ENCODE measurements at regions not wholly inside any gene's neighbourhood (a gene's known extent, or its start where the extent isn't known, plus 50 kb on each side); places are given as distances from the start of the nearest gene placed in this dataset.

DNA sequence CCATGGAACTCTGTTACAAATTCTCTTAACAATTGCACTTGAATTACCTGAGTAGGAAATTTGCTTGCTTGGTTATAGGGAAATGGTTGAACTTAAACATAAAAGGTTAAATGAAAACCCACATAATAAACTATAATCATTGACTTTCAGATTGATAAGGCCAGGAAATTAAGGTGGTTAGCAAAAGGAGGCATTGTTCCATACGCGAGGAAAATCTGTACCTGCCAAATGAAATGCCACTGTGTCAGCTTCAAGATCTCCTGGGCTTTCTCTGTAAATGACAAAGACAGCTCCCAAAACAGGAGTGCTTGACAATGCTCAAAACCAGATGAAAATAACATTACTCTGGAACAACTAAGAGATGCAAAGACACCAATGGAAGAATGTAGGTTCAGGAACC, 125.5 kb upstream of the KLF3 start:
- Mint-ChIP-seq H3K36me3 (ENCODE audit: low read depth) (no peaks in the 10 kb centered on the region), H3K27ac (no peak overlapping the region), H3K27me3 (no peaks in the 10 kb centered on the region), H3K4me3 (no peak overlapping the region), H3K9me3 (no peaks in the 10 kb centered on the region), H3K4me1 (ENCODE audit: low read depth) (no peaks in the 10 kb centered on the region)
- Histone ChIP-seq H3K27me3 (ENCODE audit: control insufficient read depth in 1 of 2, insufficient read depth in 2 of 2, low read length in 2 of 2) (no peaks in the 10 kb centered on the region), H3K9me3 (ENCODE audit: control insufficient read depth in 1 of 2, insufficient read depth in 1 of 2, low read length in 2 of 2) (no peaks in the 10 kb centered on the region), H3K4me1 (ENCODE audit: insufficient read depth, low read length) (no peaks in the 10 kb centered on the region), H3K4me3 (ENCODE audit: low read length) (no peak overlapping the region), H3K27ac (ENCODE audit: low read depth in 1 of 2, low read length in 2 of 2) (no peak overlapping the region), H3K36me3 (ENCODE audit: insufficient read depth, low read length) (no peaks in the 10 kb centered on the region)
- TF ChIP-seq, protein P1, sequence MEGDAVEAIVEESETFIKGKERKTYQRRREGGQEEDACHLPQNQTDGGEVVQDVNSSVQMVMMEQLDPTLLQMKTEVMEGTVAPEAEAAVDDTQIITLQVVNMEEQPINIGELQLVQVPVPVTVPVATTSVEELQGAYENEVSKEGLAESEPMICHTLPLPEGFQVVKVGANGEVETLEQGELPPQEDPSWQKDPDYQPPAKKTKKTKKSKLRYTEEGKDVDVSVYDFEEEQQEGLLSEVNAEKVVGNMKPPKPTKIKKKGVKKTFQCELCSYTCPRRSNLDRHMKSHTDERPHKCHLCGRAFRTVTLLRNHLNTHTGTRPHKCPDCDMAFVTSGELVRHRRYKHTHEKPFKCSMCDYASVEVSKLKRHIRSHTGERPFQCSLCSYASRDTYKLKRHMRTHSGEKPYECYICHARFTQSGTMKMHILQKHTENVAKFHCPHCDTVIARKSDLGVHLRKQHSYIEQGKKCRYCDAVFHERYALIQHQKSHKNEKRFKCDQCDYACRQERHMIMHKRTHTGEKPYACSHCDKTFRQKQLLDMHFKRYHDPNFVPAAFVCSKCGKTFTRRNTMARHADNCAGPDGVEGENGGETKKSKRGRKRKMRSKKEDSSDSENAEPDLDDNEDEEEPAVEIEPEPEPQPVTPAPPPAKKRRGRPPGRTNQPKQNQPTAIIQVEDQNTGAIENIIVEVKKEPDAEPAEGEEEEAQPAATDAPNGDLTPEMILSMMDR (IDR thresholded peaks at IDR 0.05) = no peak
- DNase-seq = no peak
- no peak for ATAC-seq (ENCODE audit: poor library complexity)
- ChIA-PET POLR2A (interaction anchor here (0.6 to 1.2 kb wide), 3 partner anchors 9 to 989 kb away, joined by 3 read pairs; no protein-coding TSS in a partner anchor), CTCF (no interaction called here)
- intact Hi-C loops (cut with DNase I, micrococcal nuclease) = no loop called here

DNA sequence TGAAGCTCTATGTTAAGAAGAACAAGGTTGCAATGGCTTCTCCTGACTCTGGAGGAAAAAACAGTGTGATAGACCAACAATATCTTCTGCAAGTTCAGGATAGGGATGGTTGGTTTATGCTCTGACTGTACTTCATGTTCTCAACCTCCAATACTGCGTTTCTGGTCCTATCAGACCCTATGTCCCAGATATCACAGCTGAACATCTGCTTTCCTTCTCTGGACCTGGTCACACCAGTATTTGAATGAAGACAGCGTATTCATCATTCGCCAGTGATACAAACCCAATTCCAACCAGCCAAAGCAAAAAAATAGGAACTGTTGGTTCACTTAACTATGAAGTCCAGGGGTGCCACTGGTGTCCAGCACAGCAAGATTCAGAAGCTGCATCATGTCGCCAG, 124.5 kb upstream of the KLF3 start:
- H3K9me3 Mint-ChIP-seq = no peaks in the 10 kb centered on the region
- intact Hi-C loops (cut with DNase I, micrococcal nuclease) = no loop called here
- no peaks in the 10 kb centered on the region for H3K4me1 Mint-ChIP-seq (ENCODE audit: low read depth)
- H3K27ac ChIP-seq (ENCODE audit: low read depth in 1 of 2, low read length in 2 of 2) = no peak overlapping the region
- no peaks in the 10 kb centered on the region for H3K36me3 Mint-ChIP-seq (ENCODE audit: low read depth)
- CTCF ChIA-PET = no interaction called here
- no peak overlapping the region for H3K27ac Mint-ChIP-seq
- H3K27me3 ChIP-seq (ENCODE audit: control insufficient read depth in 1 of 2, insufficient read depth in 2 of 2, low read length in 2 of 2) = no peaks in the 10 kb centered on the region
- no peak overlapping the region for H3K4me3 ChIP-seq (ENCODE audit: low read length)
- H3K4me1 ChIP-seq (ENCODE audit: insufficient read depth, low read length) = no peaks in the 10 kb centered on the region
- no peak for DNase-seq
- POLR2A ChIA-PET = interaction anchor here (0.6 to 1.2 kb wide), 2 partner anchors 10 to 30 kb away, joined by 3 read pairs; no protein-coding TSS in a partner anchor
- ATAC-seq (ENCODE audit: poor library complexity) = no peak
- no peaks in the 10 kb centered on the region for H3K9me3 ChIP-seq (ENCODE audit: control insufficient read depth in 1 of 2, insufficient read depth in 1 of 2, low read length in 2 of 2)
- H3K4me3 Mint-ChIP-seq = no peak overlapping the region
- no peaks in the 10 kb centered on the region for H3K36me3 ChIP-seq (ENCODE audit: insufficient read depth, low read length)
- no peaks in the 10 kb centered on the region for H3K27me3 Mint-ChIP-seq
- TF ChIP-seq, protein P1 (IDR thresholded peaks at IDR 0.05) = no peak

DNA sequence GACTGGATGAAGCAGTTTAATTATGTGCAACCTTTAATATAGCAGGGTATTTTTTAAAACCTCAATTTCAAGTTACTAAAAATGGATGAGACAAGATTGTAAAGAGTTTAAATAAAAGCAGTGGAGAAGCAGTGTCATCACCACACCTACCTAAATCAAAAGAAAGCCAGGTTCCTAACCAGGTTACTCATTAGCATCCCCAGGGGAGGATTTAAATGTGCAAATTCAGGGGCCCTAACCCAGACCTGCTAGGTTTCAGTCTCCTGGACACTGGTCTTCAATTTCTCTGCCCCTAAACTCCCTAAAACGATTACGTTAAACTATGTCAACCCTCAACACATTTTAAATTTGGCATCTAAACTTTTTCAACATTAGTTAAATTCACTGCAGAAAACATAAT, 116.9 kb upstream of the KLF3 start:
- intact Hi-C loops (cut with DNase I, micrococcal nuclease) = no loop called here
- TF ChIP-seq, protein P1 (IDR thresholded peaks at IDR 0.05) = no peak
- DNase-seq = no peak

More for the DNA sequence above, 116.9 kb upstream of the KLF3 start:
- CTCF ChIA-PET = no interaction called here
- ATAC-seq (ENCODE audit: poor library complexity) = no peak
- Histone ChIP-seq H3K4me1 (ENCODE audit: insufficient read depth, low read length) (no peaks in the 10 kb centered on the region), H3K4me3 (ENCODE audit: low read length) (no peak overlapping the region), H3K27me3 (ENCODE audit: control insufficient read depth in 1 of 2, insufficient read depth in 2 of 2, low read length in 2 of 2) (no peaks in the 10 kb centered on the region), H3K27ac (ENCODE audit: low read depth in 1 of 2, low read length in 2 of 2) (no peak overlapping the region), H3K9me3 (ENCODE audit: control insufficient read depth in 1 of 2, insufficient read depth in 1 of 2, low read length in 2 of 2) (no peaks in the 10 kb centered on the region), H3K36me3 (ENCODE audit: insufficient read depth, low read length) (no peaks in the 10 kb centered on the region)
- Mint-ChIP-seq H3K27me3 (no peaks in the 10 kb centered on the region), H3K9me3 (peaks cover 2% of the 10 kb centered on the region), H3K36me3 (ENCODE audit: low read depth) (no peaks in the 10 kb centered on the region), H3K27ac (no peak overlapping the region), H3K4me1 (ENCODE audit: low read depth) (no peaks in the 10 kb centered on the region), H3K4me3 (no peak overlapping the region)
- POLR2A ChIA-PET = no interaction called here
